Nephron (organoid): ENCODE measurements at regions not wholly inside any gene's neighbourhood (a gene's known extent, or its start where the extent isn't known, plus 50 kb on each side); places are given as distances from the start of the nearest gene placed in this dataset.

Experiments used
- H3K27ac Mint-ChIP-seq, 3 experiments: 2 replicates each; pipeline ENCODE4 v1.8.0; 2020; ENCODE audit warnings: mixed read lengths in 3 of 3, mild to moderate bottlenecking in 2 of 3, moderate library complexity in 1 of 3
- H3K27me3 Mint-ChIP-seq: 2 replicates; pipeline ENCODE4 v1.8.0; 2021; ENCODE audit warnings: low read depth, mild to moderate bottlenecking, moderate library complexity, mixed read lengths
- H3K36me3 Mint-ChIP-seq: 2 replicates; pipeline ENCODE4 v1.8.0; 2020; ENCODE audit warnings: low read depth, mixed read lengths
- H3K4me1 Mint-ChIP-seq: 2 replicates; pipeline ENCODE4 v1.8.0; 2020; ENCODE audit warnings: mixed read lengths
- H3K4me3 Mint-ChIP-seq, 3 experiments: 2 replicates each; pipeline ENCODE4 v1.8.0; 2020; ENCODE audit warnings: mild to moderate bottlenecking in 3 of 3, mixed read lengths in 3 of 3, moderate library complexity in 2 of 3
- H3K9me3 Mint-ChIP-seq: 2 replicates; pipeline ENCODE4 v1.8.0; 2020; ENCODE audit warnings: mixed read lengths
- CTCF ChIP-seq, 3 experiments: fragments of 200-600 bp; sonication (generic); IDR thresholded peaks; one replicate each; pipeline ENCODE4 v1.5.0; 2021; ENCODE audit warnings: antibody characterized with exemption in 3 of 3; ENCODE audit not compliant: unreplicated experiment in 3 of 3

- TF ChIP-seq CTCF (IDR thresholded peaks at IDR 0.05; ENCODE audit: unreplicated experiment in 3 of 3): no peak
- peaks cover 21% of the 10 kb centered on the region for H3K4me1 Mint-ChIP-seq
- H3K27ac Mint-ChIP-seq: no peak overlapping the region
- peaks cover 46% of the 10 kb centered on the region for H3K27me3 Mint-ChIP-seq
- no peaks in the 10 kb centered on the region for H3K36me3 Mint-ChIP-seq
- no peak overlapping the region for H3K4me3 Mint-ChIP-seq
- peaks cover 4% of the 10 kb centered on the region for H3K9me3 Mint-ChIP-seq
These were observed 228.0 kb downstream of the DLL1 start for GRCh38 chr6:170062915-170063241.

- TF ChIP-seq CTCF (IDR thresholded peaks at IDR 0.05; ENCODE audit: unreplicated experiment in 3 of 3): no peak
- H3K36me3 Mint-ChIP-seq: no peaks in the 10 kb centered on the region
- peaks cover 48% of the 10 kb centered on the region for H3K27me3 Mint-ChIP-seq
- no peak overlapping the region for H3K4me3 Mint-ChIP-seq
- peaks cover 19% of the 10 kb centered on the region for H3K4me1 Mint-ChIP-seq
- H3K27ac Mint-ChIP-seq: no peak overlapping the region
- H3K9me3 Mint-ChIP-seq: peaks cover 1% of the 10 kb centered on the region
These were observed 228.5 kb downstream of the DLL1 start for GRCh38 chr6:170062209-170062914.

- Mint-ChIP-seq H3K9me3 (no peaks in the 10 kb centered on the region), H3K36me3 (no peaks in the 10 kb centered on the region), H3K27ac (no peak overlapping the region), H3K4me1 (peaks cover 8% of the 10 kb centered on the region), H3K27me3 (peaks cover 50% of the 10 kb centered on the region), H3K4me3 (no peak overlapping the region)
- TF ChIP-seq CTCF (IDR thresholded peaks at IDR 0.05; ENCODE audit: unreplicated experiment in 3 of 3): no peak
These were observed 231.9 kb downstream of the DLL1 start for GRCh38 chr6:170058878-170059485.

GRCh38 chr6:170057961-170058877, 232.7 kb downstream of the DLL1 start:
- Mint-ChIP-seq H3K27ac (no peak overlapping the region), H3K27me3 (peaks cover 45% of the 10 kb centered on the region), H3K4me1 (peaks cover 6% of the 10 kb centered on the region), H3K4me3 (no peak overlapping the region), H3K36me3 (no peaks in the 10 kb centered on the region), H3K9me3 (no peaks in the 10 kb centered on the region)
- no peak for TF ChIP-seq CTCF (IDR thresholded peaks at IDR 0.05; ENCODE audit: unreplicated experiment in 3 of 3)

GRCh38 chr6:170057034-170057734, 233.7 kb downstream of the DLL1 start:
- Mint-ChIP-seq H3K4me3 (no peak overlapping the region), H3K9me3 (no peaks in the 10 kb centered on the region), H3K36me3 (no peaks in the 10 kb centered on the region), H3K27me3 (peaks cover 37% of the 10 kb centered on the region), H3K27ac (no peak overlapping the region), H3K4me1 (peaks cover 6% of the 10 kb centered on the region)
- TF ChIP-seq CTCF (IDR thresholded peaks at IDR 0.05; ENCODE audit: unreplicated experiment in 3 of 3): no peak
